ENCODE measurements at regions not wholly inside any gene's neighbourhood (a gene's known extent, or its start where the extent isn't known, plus 50 kb on each side); places are given as distances from the start of the nearest gene placed in this dataset.

DNA sequence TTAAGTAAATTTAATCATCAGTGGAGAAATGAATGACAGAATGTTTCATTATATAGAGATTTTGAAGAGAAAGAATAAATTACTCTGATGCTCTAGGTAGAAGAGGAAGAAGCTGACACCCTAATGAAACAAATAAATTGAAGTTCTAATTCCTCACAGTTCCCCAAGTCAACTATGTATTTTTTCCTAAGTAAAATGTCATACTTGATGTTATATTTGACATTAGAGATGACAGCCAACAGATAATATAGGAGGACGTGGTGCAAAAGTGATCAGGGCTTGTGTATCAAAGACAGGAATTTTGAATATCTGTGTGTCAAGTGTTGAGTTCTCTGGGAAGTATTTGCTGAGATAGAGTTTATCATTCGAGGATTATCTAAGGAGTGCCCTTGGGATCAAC, 81.2 kb upstream of the CADPS start:
- no peak for DNase-seq
- no peaks in the 10 kb centered on the region for H3K27me3 ChIP-seq
- intact Hi-C loops (cut with DNase I; ENCODE audit: low total_unique reads) = no loop called here
- H3K4me3 ChIP-seq = no peak overlapping the region
- no peaks in the 10 kb centered on the region for H3K9me3 ChIP-seq
- no peak overlapping the region for H3K27ac ChIP-seq
- H3K36me3 ChIP-seq = no peaks in the 10 kb centered on the region
- H3K4me1 ChIP-seq = no peaks in the 10 kb centered on the region
- TF ChIP-seq, protein P1, sequence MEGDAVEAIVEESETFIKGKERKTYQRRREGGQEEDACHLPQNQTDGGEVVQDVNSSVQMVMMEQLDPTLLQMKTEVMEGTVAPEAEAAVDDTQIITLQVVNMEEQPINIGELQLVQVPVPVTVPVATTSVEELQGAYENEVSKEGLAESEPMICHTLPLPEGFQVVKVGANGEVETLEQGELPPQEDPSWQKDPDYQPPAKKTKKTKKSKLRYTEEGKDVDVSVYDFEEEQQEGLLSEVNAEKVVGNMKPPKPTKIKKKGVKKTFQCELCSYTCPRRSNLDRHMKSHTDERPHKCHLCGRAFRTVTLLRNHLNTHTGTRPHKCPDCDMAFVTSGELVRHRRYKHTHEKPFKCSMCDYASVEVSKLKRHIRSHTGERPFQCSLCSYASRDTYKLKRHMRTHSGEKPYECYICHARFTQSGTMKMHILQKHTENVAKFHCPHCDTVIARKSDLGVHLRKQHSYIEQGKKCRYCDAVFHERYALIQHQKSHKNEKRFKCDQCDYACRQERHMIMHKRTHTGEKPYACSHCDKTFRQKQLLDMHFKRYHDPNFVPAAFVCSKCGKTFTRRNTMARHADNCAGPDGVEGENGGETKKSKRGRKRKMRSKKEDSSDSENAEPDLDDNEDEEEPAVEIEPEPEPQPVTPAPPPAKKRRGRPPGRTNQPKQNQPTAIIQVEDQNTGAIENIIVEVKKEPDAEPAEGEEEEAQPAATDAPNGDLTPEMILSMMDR (IDR thresholded peaks at IDR 0.05) = no peak

DNA sequence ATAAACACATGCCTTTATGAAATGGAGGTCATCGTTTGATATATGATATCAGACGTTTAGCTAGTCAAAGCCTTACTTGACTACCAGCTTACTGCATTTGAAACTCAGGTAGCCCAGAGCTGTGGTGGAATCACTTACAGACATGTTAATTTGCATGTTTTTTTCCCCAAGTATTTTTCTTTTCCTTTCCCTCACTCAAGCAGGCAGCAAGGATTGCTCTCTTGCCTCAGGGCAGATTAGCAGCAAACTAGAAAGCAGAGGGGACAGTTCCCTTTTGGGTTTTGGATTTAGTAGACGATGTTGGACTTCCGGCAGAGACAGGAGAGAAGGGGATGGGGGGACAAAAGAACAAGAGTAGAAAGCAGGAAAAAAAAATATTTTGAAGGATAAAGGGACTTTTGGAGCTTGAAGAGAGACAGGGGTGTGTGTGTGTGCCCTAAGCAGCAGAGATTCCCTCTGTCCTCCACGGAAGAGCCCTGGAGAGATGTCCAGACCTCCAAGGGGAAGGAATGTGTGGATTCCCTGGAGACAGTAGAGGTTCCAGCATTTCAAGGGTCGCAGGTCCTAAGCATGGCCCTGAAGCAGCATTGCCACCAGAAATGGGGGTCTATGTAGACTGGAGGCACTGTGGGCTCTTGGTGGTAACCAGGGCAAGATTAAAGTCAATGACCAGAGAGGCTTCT, 86.8 kb upstream of the CADPS start:
- TF ChIP-seq, protein P1 (IDR thresholded peaks at IDR 0.05) = no peak
- H3K36me3 ChIP-seq = no peaks in the 10 kb centered on the region
- no peak overlapping the region for H3K27ac ChIP-seq
- intact Hi-C loops (cut with DNase I; ENCODE audit: low total_unique reads) = no loop called here
- no peaks in the 10 kb centered on the region for H3K27me3 ChIP-seq
- H3K4me3 ChIP-seq = no peak overlapping the region
- H3K9me3 ChIP-seq = no peaks in the 10 kb centered on the region
- H3K4me1 ChIP-seq = no peaks in the 10 kb centered on the region
- DNase-seq = no peak

DNA sequence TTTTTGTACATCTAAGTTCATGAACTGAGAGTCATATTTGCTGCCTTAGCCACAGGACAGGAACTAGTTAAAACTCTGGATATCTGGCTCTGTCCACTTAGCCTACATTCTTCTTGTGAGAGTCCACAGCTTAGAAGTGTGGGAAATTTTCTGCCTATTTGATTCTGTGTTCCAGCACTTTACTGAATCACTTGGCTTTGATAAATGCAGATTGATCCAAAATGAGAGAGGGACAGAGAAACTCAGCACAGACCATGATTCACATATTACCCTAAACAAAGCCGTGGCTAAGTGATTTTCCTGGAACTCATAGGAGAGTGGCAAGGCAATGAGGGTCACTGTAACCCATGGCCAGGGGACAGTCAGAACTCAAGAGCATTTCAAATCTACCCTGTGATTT, 87.5 kb upstream of the CADPS start:
- DNase-seq = no peak

DNA sequence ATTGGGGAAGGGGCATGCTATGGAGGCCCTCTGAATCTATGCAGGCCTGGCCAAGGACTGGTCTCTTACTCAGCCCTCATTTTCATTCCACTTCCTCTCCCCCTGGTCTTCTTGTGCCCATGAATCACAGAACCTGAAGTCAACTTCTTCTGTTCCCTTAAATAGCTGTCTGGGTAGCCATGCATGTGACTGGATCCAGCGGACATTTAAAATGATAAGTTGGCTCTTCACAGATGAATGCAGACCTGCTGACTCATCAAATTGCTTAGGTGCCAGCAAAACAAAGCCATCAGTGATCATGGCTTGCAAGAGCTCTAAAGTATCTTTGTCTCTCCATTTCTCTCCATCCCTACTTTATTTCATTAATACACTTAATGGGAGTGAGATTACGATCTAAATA, 90.1 kb upstream of the CADPS start:
- Histone ChIP-seq H3K36me3 (no peaks in the 10 kb centered on the region), H3K4me3 (no peak overlapping the region), H3K27me3 (no peaks in the 10 kb centered on the region), H3K27ac (no peak overlapping the region), H3K4me1 (no peaks in the 10 kb centered on the region), H3K9me3 (no peaks in the 10 kb centered on the region)
- intact Hi-C loops (cut with DNase I; ENCODE audit: low total_unique reads) = no loop called here
- no peak for DNase-seq
- TF ChIP-seq, protein P1 (IDR thresholded peaks at IDR 0.05) = no peak

More for the DNA sequence above, 87.5 kb upstream of the CADPS start:
- Histone ChIP-seq H3K27ac (no peak overlapping the region), H3K4me1 (no peaks in the 10 kb centered on the region), H3K36me3 (no peaks in the 10 kb centered on the region), H3K4me3 (no peak overlapping the region), H3K9me3 (no peaks in the 10 kb centered on the region), H3K27me3 (no peaks in the 10 kb centered on the region)
- intact Hi-C loops (cut with DNase I; ENCODE audit: low total_unique reads) = no loop called here
- TF ChIP-seq, protein P1 (IDR thresholded peaks at IDR 0.05) = no peak

DNA sequence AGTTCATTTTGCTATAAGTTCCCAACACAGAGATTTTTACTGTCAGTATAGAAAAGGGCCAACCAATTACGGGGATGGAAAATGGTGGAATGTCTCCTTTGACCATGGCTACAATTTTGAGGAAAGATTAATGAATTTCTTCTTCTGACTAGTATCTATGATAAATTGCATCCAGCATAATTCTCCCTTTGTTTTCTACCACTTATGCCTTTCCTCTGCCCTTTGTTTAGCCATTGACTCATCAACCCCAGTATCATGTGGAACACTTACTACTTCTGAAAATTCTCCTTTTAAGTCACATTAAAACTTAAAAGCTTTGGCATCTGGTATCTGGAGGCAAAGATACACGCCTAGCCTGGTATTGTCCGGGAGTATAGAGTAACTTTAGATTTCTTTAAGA, 92.9 kb upstream of the CADPS start:
- TF ChIP-seq, protein P1 (IDR thresholded peaks at IDR 0.05) = no peak
- Histone ChIP-seq H3K27me3 (no peaks in the 10 kb centered on the region), H3K27ac (no peak overlapping the region), H3K9me3 (no peaks in the 10 kb centered on the region), H3K4me1 (no peaks in the 10 kb centered on the region), H3K36me3 (no peaks in the 10 kb centered on the region), H3K4me3 (no peak overlapping the region)
- intact Hi-C loops (cut with DNase I; ENCODE audit: low total_unique reads) = no loop called here
- no peak for DNase-seq

DNA sequence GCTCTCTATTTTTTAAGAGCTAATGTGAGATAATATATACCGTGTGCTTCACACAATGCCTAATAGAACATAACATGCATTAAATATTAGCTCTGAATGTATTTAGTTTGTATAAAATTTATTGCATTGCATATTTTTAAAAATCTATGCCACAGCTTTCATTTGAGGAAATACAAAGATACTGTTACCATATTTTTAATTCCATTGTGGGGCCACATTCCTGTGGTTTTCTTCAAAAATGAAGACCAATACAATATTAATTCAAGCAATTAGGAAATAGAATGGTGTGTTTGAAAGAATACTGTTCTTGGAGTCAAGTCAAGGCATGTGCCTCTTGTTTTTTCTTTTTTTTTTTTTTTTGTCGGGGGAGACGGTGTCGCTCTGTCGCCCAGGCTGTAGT, 95.4 kb upstream of the CADPS start:
- Histone ChIP-seq H3K9me3 (no peaks in the 10 kb centered on the region), H3K36me3 (no peaks in the 10 kb centered on the region), H3K27me3 (no peaks in the 10 kb centered on the region), H3K4me3 (no peak overlapping the region), H3K27ac (no peak overlapping the region), H3K4me1 (no peaks in the 10 kb centered on the region)
- TF ChIP-seq, protein P1 (IDR thresholded peaks at IDR 0.05) = no peak
- intact Hi-C loops (cut with DNase I; ENCODE audit: low total_unique reads) = no loop called here
- DNase-seq = no peak
